ENCODE measurements at regions not wholly inside any gene's neighbourhood (a gene's known extent, or its start where the extent isn't known, plus 50 kb on each side); places are given as distances from the start of the nearest gene placed in this dataset.
"Not testable (repeated sequence)": the region's sequence is repeated elsewhere in the genome, so short reads cannot be mapped to it uniquely, and the experiment has no call there.

- no peak for DNase-seq (ENCODE audit: extremely low read depth, low read depth, low spot score)
Measured at GRCh38 chr5:158273035-158273434, 414.1 kb upstream of the CLINT1 start.

- DNase-seq (ENCODE audit: extremely low read depth, low read depth, low spot score) = no peak
Measured at GRCh38 chr5:158272409-158272808, 413.5 kb upstream of the CLINT1 start.

DNA sequence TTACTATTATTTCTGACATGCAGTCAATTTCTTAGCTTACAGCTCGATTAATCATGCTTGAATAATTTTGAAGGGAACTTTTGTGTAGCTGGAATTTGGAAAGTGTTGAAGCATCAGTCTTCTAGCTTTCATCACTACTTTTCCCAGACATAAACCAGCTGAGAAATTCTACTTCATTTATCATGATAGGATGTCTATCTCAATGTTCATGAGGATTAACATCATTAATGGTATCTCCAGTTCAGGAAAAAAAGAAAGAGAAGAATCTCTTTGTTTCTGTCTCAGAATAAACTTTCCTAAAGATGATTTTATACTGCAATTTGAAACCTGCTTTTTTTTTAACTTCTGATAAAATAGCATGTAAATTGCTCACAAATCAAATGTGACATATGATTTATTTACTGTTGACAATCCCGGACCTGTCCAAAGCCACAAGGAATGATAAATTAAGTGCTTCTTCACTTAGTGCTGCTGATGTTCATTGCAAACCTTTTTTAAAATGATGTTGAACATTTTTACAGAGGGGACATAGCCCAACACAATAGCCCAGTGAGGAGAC lies 412.1 kb upstream of the CLINT1 start:
- no peak for DNase-seq (ENCODE audit: extremely low read depth, low read depth, low spot score)

DNA sequence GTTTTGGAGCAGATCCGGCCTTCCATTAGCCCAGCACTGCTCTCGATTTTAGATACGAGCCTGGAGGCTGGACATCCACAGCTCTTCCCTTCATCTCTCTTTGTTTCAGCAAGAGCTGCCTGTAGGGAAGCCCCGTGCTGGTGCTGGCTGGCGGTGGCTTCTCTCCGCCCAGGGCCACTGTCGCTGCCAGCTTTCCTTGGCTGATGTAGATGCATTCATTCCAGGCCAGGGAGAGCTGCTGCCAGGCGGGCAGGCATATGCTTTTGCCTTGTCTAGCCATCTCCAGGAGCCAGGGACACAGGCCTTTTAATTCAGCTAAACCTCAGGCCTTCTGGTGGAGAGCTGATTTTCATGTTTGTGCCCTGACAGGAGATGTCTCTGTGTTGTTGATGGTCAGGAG lies 409.3 kb upstream of the CLINT1 start:
- DNase-seq (ENCODE audit: extremely low read depth, low read depth, low spot score) = no peak

DNA sequence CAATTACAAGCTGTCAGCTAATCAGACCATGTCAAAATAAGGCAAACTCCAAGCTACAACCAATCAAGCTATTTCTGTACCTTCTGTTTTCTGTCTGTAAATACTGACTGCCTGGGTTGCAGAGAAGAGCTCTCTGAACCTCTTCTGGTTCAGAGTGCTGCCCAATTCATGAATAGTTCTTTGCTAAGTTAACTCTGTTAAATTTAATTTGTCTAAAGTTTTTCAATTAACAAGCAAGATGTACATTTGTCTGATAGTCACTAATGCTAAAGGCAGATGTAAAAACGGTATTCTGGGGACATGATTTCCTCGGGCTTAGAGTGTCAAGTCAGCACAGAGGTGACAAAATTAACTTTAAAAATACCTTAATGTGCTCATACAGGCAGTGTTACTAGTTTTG lies 408.3 kb upstream of the CLINT1 start:
- DNase-seq (ENCODE audit: extremely low read depth, low read depth, low spot score) = no peak

DNA sequence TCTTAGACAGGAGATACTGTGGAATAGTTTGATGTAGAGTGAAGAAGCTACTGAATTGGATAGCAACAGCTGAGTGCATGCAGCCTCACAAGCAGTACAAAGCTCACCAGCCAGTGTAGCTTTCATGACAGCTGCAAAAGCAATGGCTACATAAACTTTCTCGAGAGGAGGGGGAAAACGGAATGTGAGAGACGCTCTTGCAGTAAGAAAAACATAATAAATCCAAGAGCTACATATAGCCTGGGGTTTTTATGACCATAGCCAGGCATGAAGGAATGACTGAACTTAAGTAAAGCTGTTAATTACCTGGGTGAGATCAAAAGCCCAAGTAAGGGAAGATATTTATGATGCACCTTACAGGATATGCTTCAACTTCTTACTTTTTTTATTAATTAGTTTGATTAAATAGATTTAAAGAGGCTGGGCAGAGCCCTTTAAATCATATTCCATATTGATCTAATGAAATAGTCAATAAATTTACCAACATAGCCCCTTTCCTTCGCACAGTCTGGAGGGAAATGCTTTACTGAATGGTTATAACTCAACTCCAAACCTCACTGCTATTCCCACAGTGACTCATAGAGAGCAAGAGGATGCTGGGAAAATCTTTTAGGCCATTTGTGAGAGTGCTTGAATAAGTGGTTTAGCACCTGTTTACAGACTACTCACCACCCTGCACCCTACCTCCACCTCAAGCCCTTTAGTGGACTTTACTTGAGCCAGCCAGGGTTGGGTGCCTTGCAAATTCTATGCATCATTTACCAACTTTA lies 407.2 kb upstream of the CLINT1 start:
- no peak for DNase-seq (ENCODE audit: extremely low read depth, low read depth, low spot score)

GRCh38 chr5:158265346-158265745 lies 406.4 kb upstream of the CLINT1 start:
- no peak for DNase-seq (ENCODE audit: extremely low read depth, low read depth, low spot score)

- DNase-seq (ENCODE audit: extremely low read depth, low read depth, low spot score) = no peak
Measured at GRCh38 chr5:158264264-158264663, 405.3 kb upstream of the CLINT1 start.

DNA sequence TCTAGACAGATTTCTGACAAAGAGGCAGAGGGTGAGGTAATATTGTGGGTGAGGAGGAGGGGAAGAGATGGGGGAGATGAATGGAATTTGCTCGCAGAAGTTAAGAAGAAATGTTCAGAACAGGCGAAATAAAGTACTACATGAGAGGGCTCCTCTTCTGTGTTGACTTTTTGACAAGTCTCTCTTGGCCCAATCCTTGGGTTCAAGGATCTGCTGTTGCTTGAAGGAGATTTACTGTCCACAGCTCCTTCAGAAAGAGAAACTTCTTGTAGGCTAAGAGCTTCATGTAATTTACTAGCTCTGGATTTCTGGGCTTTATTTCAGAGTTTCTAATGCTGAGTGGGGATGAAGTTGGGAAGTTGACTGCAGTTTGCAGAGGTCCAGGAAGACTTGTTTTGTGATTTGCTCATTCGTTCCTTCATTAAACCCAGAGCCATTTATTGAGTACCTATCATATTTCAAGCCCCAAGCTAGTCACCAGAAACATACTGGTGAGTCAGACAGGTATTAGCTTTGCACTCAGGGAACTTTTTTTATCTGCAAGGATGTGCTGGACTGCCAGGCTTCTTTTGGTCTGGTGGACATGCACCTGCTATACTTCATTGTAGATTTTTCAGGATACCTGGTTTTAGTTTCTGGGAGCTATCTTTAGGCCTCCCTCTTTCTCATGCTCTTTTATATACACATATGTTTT lies 402.9 kb upstream of the CLINT1 start:
- DNase-seq (ENCODE audit: extremely low read depth, low read depth, low spot score) = no peak

DNA sequence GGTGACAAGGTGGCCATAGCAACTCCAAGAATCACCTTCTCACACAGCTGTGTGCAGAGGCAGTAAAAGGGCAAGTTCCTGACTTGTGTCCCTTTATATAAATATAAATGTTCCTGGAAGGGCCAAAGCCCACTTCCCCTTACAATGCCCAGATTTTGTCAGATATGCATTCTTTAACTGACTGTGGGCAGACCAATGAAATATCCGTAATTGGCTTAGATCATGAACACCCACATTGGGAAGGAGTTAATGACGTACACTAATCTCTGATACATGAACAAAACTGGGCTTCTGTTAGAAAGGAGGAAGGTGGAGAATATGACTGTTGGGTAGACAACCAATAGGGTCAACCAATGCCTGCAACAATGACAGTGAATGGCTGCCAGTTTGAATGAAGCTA lies 397.2 kb upstream of the CLINT1 start:
- DNase-seq (ENCODE audit: extremely low read depth, low read depth, low spot score) = no peak

DNA sequence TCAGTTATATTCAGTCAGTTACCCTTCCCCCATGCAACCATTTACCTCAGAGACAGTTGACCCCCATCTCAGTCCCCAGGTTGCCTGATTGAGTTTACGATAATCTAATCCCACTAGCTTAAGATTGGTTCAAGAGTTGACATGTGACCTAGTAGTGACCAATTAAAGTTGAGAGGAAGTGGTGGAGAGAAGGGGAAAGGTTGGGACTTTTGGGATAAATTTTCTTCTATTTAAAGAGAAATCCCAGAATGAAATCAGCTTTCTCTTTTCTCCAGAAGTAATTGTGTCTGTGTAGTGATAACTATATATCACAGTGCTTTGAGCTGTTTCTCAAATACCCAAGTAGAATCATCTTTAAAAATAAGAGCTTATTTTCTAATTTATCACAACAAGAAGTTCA lies 396.7 kb upstream of the CLINT1 start:
- DNase-seq (ENCODE audit: extremely low read depth, low read depth, low spot score) = no peak

GRCh38 chr5:158246661-158247060 lies 387.7 kb upstream of the CLINT1 start:
- no peak for DNase-seq (ENCODE audit: extremely low read depth, low read depth, low spot score)

DNA sequence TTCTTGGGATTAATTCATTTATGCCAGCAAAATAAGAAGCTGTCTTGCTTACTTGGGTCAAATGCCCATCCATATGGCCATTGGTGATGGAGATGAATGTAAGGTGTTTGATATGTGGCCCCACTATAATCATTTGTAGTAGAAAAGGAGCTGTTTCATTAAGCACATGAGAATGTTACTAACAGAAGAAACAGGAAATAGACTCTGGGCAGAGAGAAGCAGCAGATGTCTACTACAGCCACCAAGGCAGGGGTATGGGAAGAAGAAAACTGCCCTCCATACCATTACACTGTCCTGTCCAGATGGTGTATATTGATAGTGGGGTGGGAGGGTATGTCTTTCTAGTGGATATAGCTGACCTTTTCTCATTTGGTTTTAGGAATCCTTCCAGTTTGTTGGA lies 386.6 kb upstream of the CLINT1 start:
- no peak for DNase-seq (ENCODE audit: extremely low read depth, low read depth, low spot score)

GRCh38 chr5:158244882-158245281 lies 385.9 kb upstream of the CLINT1 start:
- DNase-seq (ENCODE audit: extremely low read depth, low read depth, low spot score) = no peak

GRCh38 chr5:158236511-158237335 lies 377.8 kb upstream of the CLINT1 start:
- DNase-seq (ENCODE audit: extremely low read depth, low read depth, low spot score) = no peak

GRCh38 chr5:158235159-158235547 lies 376.2 kb upstream of the CLINT1 start:
- DNase-seq (ENCODE audit: extremely low read depth, low read depth, low spot score) = no peak

DNA sequence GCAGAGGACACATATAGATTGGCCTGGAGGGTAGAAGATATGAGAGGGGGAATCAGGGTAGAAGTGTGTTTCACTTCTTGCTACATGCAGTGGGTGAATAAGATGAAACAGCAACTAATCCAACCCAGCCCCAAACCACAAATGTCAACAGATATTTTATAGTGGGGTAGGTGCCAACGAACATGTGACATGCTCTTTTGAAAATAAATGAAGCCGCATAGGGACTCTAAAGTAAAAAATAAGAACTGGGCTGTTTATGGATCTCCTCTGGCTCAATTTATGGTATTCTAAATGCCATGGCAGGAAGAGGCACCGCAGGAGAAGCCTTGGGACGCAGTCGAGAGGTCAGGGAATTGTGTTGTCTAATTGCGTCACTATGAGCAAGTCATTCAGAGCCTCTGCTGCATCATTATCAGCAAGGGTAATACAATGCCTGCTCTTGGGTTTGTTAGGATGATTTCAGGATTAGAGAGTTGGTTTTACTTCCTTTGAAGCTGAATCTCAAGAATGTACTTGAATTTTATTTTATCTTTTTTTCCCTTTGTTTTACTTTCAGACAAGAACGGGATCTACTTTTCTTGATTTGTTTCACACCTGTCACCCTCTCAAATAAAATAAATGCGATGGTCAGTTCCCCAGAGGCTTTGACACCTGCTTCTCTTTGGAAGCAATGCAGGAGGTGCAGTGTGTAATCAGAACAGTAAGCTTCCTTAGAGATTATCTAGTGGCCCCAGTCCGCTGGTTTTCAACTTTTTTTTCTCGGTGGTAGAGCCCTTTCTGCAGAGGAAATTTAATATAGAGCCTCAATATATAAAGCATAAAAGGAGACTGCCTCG lies 375.6 kb upstream of the CLINT1 start:
- DNase-seq (ENCODE audit: extremely low read depth, low read depth, low spot score) = no peak

DNA sequence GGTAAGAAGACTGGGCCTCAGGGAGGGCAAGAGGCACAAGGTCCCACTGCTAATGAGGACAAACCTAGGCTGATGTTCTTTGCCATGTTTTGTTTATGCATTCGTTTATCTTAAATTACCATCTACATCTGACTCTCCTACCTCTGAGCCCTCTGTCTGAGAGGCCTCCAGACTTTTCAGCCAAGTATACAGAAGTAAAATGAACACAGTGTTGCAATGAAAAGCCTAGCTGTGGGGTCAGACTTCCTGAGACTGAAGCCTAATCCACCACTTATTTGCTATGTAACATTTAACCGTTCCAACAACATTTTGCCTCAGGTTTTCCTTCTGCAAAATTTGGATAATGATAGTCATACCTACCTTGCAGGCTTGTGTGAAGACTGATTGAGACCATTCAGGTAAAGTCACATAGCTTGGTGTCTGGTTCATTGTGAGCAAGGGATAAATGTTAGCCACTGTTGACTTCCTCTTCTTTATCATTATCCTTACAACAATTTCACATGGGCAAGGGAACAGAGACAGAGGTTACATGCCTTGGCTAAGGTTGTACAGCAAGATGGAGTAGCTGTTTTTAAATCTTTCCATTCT lies 374.9 kb upstream of the CLINT1 start:
- no peak for DNase-seq (ENCODE audit: extremely low read depth, low read depth, low spot score)

DNA sequence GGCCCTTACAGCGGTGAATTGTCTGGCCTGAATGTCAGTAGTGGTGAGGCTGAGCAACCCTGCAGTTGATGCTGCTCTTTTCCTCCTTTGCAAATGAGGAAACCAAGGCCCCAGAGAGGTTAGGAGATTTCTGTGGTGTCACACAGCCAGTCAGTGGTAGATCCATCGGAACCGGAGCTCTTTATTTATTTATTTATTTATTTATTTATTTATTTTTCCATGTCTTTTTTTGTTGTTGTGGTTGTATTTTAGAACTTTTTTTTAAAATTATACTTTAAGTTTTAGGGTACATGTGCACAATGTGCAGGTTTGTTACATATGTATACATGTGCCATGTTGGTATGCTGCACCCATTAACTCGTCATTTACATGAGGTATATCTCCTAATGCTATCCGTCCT lies 368.4 kb upstream of the CLINT1 start:
- not testable (repeated sequence) for DNase-seq (ENCODE audit: extremely low read depth, low read depth, low spot score)

- no peak for DNase-seq (ENCODE audit: extremely low read depth, low read depth, low spot score)
Measured at GRCh38 chr5:158226496-158226895, 367.6 kb upstream of the CLINT1 start.

All from glomerular endothelial cell (primary cell).